T-helper 17 cell (primary cell): ENCODE measurements at regions not wholly inside any gene's neighbourhood (a gene's known extent, or its start where the extent isn't known, plus 50 kb on each side); places are given as distances from the start of the nearest gene placed in this dataset.
"Not testable (repeated sequence)": the region's sequence is repeated elsewhere in the genome, so short reads cannot be mapped to it uniquely, and the experiment has no call there.

Experiments
- ATAC-seq: fragments of 150-1000 bp; cut with Tn5 transposase; 2 replicates; pipeline ENCODE4 v1.10.0; 2021; ENCODE audit warnings: mild to moderate bottlenecking, moderate library complexity
- DNase-seq, 3 donors: peaks; one replicate each; pipeline versions ENCODE4 v3.0.0 to v3.0.0-alpha.2; 2020 to 2021
- H3K9me3 ChIP-seq: one replicate; pipeline ENCODE4 v1.7.0; 2013; ENCODE audit warnings: low read length, mild to moderate bottlenecking; ENCODE audit not compliant: control insufficient read depth, poor library complexity, severe bottlenecking
- H3K27ac Mint-ChIP-seq: one replicate; pipeline ENCODE4 v1.8.0; 2022; ENCODE audit warnings: mild to moderate bottlenecking, moderate library complexity, mixed read lengths
- H3K27me3 Mint-ChIP-seq: one replicate; pipeline ENCODE4 v1.8.0; 2022; ENCODE audit warnings: mixed read lengths
- H3K36me3 Mint-ChIP-seq: one replicate; pipeline ENCODE4 v1.8.0; 2022; ENCODE audit warnings: low read depth, mixed read lengths
- H3K4me1 Mint-ChIP-seq: one replicate; pipeline ENCODE4 v1.8.0; 2022; ENCODE audit warnings: mild to moderate bottlenecking, mixed read lengths
- H3K4me3 Mint-ChIP-seq: one replicate; pipeline ENCODE4 v1.8.0; 2022; ENCODE audit warnings: mild to moderate bottlenecking, moderate library complexity, mixed read lengths

DNA sequence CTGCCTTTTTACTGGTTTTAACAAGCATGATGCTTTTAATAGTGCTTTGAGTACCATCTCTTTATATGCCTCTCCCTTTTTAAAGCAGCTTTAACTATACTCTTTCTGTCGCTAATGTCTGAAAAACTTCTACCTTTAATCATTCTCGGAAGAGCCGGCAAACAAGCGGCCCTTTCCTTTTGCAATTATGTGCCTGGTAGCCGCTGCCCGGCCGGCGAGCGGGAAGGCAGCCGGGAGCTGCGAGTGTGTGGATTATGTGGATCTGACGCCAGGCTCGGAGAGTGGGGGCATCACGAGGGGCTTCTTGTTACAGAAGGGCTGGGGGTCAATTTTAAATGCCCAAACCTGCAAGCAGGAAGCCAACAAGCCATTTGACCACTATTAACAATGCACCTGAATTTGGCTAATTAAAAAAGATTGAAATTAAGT is 120.9 kb downstream of the BUB3 start:
- Mint-ChIP-seq H3K27ac (no peak overlapping the region), H3K27me3 (no peaks in the 10 kb centered on the region), H3K36me3 (peaks cover 6% of the 10 kb centered on the region), H3K4me3 (no peak overlapping the region), H3K4me1 (peaks cover 6% of the 10 kb centered on the region)
- DNase-seq (no peak), ATAC-seq (no peak)
- no peaks in the 10 kb centered on the region for H3K9me3 ChIP-seq

DNA sequence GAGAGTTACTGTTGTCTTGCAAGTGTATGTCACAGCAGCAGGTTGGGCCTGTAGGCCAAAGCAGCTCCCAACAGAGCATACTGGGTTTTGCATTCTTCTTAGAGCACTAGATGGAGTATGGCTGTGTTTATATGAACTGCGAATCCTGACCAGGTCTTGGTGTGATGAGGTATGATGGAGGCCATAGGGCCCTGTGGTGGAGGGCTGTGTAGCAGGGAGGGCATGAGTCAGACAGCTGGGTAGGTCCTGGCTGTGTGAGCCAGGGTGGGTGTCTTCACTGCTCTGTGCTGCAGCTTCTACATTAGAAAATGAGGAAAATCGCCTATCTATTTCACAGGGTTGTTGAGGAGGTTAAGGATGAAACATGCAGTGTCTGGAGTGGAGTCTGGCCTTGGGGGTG is 124.2 kb downstream of the BUB3 start:
- Mint-ChIP-seq H3K36me3 (peaks cover 3% of the 10 kb centered on the region), H3K27me3 (no peaks in the 10 kb centered on the region), H3K4me3 (no peak overlapping the region), H3K4me1 (peaks cover 6% of the 10 kb centered on the region), H3K27ac (no peak overlapping the region)
- DNase-seq (no peak), ATAC-seq (no peak)
- H3K9me3 ChIP-seq: no peaks in the 10 kb centered on the region

DNA sequence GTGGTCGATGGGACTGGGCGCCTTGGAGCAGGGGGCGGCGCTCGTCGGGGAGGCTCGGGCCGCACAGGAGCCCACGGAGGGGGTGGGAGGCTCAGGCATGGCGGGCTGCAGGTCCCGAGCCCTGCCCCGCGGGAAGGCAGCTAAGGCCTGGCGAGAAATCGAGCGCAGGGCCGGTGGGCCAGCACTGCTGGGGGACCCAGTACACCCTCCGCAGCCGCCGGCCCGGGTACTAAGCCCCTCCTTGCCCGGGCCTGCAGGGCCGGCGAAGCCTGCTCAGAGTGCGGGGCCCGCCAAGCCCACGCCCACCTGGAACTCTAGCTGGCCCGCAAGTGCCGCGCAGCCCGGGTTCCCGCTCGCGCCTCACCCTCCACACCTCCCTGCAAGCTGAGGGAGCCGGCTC is 129.2 kb downstream of the BUB3 start:
- not testable (repeated sequence) for H3K27me3 Mint-ChIP-seq, H3K36me3 Mint-ChIP-seq, H3K27ac Mint-ChIP-seq, H3K4me1 Mint-ChIP-seq, H3K4me3 Mint-ChIP-seq, DNase-seq, ATAC-seq, H3K9me3 ChIP-seq

DNA sequence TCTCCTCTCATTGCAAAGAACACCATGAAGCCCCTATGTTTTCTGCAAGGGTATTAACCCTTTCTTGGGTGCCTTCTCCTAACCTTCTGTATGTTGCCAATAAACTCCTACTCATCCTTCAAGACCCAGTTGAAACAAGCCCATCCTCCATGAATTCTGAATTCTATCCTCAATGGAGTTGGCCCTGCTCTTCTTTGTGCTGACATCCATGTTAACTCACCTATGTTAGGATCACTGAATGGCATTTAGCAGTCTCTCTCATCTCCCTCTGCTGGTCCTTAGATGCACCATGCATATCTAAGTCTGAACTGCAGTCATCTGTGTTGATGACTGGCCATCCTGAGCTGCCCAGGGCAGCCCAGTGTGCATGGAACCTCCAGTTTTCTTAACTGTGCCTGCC is 129.8 kb downstream of the BUB3 start:
- Mint-ChIP-seq H3K4me1 (peaks cover 2% of the 10 kb centered on the region), H3K27me3 (no peaks in the 10 kb centered on the region), H3K27ac (no peak overlapping the region), H3K36me3 (peaks cover 10% of the 10 kb centered on the region), H3K4me3 (no peak overlapping the region)
- no peaks in the 10 kb centered on the region for H3K9me3 ChIP-seq
- ATAC-seq: no peak
- no peak for DNase-seq

DNA sequence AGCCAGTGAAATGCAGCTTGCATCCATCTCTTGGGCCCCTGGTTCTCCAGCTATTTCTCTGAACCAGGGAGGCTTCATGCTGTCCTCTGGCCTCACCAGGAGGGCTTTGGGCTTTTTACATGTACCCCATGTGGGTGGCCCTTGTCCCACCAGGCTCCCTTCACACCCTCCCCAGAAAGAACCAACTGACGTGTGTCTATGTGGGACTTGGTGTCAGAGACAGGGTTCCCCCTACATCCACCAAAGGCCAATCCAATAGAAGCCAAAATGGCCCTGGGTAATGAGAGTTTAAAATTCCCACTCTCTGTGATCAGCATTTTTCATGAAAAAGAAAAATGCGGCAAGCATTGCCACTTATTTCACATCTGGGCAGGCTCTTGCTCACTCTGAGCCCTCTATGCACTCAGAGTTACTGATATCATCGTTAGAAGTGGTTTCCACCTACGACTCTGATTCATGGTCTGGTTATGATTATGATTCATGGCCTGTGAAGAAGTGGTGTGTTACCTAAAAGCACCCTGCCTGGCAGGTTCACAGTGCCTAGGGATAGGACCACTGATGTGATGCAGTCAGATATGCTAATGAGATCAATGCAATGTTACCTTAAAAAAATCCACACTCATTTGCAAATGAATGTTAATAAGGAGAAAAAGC is 133.5 kb downstream of the BUB3 start:
- peaks cover 7% of the 10 kb centered on the region for H3K36me3 Mint-ChIP-seq
- H3K9me3 ChIP-seq: no peaks in the 10 kb centered on the region
- no peaks in the 10 kb centered on the region for H3K27me3 Mint-ChIP-seq
- H3K4me1 Mint-ChIP-seq: no peaks in the 10 kb centered on the region
- no peak overlapping the region for H3K27ac Mint-ChIP-seq
- H3K4me3 Mint-ChIP-seq: no peak overlapping the region
- no peak for DNase-seq
- ATAC-seq: no peak

DNA sequence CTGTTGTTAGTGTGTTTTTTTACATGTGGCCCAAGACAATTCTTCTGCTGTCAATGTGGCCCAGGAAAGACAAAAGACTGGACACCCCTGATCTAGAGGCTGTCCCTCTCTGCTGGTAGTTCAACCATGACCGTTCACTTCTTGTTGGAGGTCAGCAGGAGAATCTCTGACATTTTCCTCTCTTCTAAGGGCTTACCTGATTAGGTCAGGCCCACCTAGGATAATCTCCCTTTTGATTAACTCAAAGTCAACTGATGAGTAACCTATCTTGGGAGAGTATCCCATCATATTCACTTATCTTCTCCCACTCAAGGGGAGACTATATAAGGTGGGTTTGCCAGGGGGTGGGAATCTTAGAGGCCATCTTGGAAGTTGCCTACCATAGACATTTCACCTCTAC is 135.2 kb downstream of the BUB3 start:
- Mint-ChIP-seq H3K27me3 (no peaks in the 10 kb centered on the region), H3K27ac (no peak overlapping the region)
- ATAC-seq: no peak

DNA sequence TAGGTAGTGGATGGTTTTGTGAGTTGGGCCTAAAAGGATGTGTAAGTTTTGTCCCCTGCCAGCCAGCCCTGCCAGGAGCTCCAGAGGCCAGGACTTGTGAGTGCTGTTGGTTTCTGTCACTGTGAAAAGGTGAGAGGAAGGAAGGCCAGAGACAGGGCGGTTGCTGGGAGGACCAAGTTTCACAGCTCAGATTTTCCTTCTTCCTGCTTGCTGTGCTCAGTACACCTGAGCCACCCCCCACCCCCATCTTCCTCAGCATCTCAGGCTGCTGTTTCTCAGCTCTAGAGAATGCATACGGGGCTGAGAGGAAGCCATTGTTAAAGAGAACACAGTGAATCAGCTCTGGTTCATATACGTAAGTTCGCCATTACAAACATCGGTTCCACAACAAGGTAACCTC is 139.9 kb downstream of the BUB3 start:
- Mint-ChIP-seq H3K27ac (no peak overlapping the region), H3K4me3 (no peak overlapping the region), H3K36me3 (no peaks in the 10 kb centered on the region), H3K27me3 (no peaks in the 10 kb centered on the region), H3K4me1 (no peaks in the 10 kb centered on the region)
- ATAC-seq (no peak), DNase-seq (no peak)
- no peaks in the 10 kb centered on the region for H3K9me3 ChIP-seq

More for the DNA sequence above, 135.2 kb downstream of the BUB3 start:
- H3K36me3 Mint-ChIP-seq: peaks cover 5% of the 10 kb centered on the region
- H3K9me3 ChIP-seq: no peaks in the 10 kb centered on the region
- DNase-seq: no peak
- H3K4me3 Mint-ChIP-seq: no peak overlapping the region
- no peaks in the 10 kb centered on the region for H3K4me1 Mint-ChIP-seq

DNA sequence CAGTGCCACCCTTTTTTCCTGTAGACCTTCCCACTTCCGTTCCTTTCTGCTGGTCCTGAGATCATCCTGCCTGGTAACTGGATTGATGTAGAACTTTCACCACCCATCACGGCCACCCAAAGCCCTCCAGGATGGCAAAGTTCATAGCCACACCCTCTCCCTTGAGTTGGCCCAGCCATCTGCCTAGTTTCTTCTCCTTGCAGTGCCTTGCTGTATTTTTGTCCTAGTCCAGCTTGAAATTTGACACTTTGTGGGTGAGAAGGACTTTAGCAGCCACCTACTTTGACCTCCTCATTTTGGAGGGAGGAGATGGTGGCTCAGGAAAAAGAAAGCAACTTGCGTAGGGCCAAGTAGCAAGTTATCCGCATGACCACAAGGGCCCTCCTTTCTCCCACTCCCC is 140.7 kb downstream of the BUB3 start:
- H3K4me3 Mint-ChIP-seq: no peak overlapping the region

DNA sequence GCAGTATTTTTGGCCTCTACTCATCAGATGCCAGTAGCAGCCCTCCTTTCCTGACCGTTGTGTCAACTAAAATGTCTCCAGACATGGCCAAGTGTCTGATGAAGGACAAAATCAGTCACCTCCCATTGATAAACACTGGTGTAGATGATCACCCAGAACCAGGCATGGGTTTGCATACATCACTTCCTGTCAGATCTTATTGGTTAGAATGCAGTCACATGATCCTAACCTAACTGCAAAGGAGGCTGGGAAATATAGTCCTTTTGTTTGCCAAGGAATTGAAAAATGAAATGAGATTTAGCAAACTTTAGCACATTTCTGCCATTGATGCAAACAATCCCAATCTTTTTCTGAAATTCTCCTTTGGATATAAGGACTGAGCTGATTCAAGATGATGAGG is 141.4 kb downstream of the BUB3 start:
- ATAC-seq (no peak), DNase-seq (no peak)
- Mint-ChIP-seq H3K36me3 (no peaks in the 10 kb centered on the region), H3K4me1 (no peaks in the 10 kb centered on the region), H3K4me3 (no peak overlapping the region), H3K27ac (no peak overlapping the region), H3K27me3 (peaks cover 4% of the 10 kb centered on the region)
- no peaks in the 10 kb centered on the region for H3K9me3 ChIP-seq

More for the DNA sequence above, 140.7 kb downstream of the BUB3 start:
- no peak for DNase-seq
- ATAC-seq: no peak
- Mint-ChIP-seq H3K36me3 (no peaks in the 10 kb centered on the region), H3K27me3 (peaks cover 4% of the 10 kb centered on the region), H3K27ac (no peak overlapping the region), H3K4me1 (no peaks in the 10 kb centered on the region)
- no peaks in the 10 kb centered on the region for H3K9me3 ChIP-seq

DNA sequence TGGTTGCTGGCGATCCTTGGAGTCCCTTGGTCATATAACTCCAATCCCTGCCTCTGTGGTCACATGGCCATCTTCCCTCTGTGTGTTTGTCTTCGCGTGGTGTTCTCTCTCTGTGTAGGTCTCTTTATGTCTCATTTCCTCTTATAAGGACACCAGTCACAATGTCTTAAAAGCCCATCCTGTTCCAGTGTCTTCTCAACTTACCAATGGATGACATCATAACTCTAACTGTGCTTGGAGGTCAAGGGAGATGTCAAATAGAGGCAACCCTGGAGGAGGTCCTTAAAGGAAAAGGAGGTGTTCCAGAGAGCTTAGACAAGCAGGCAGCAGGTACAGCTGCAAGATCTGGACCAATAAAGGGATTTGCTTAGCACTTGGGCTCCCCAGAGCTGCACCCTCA is 143.0 kb downstream of the BUB3 start:
- no peak overlapping the region for H3K27ac Mint-ChIP-seq

DNA sequence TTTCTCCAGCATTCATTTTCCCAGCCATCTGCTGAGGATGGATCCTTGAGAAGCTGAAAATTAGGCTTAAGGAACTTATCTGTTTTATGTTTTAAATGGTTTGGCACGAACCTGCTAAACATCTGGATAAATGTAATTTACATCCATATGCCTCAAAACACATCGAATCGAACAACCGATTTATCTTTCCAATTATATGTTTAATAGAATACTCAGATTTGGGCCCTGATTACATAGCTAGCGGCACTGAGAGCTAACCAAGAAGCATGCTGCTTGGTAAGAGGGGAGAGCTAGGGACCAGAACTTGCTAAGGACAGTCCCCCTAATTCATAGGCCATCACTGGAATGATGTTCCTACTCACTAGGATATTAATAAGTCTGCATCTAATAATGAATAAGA is 144.4 kb downstream of the BUB3 start:
- H3K4me1 Mint-ChIP-seq: no peaks in the 10 kb centered on the region
- H3K27ac Mint-ChIP-seq: no peak overlapping the region
- no peak overlapping the region for H3K4me3 Mint-ChIP-seq
- peaks cover 4% of the 10 kb centered on the region for H3K27me3 Mint-ChIP-seq
- no peaks in the 10 kb centered on the region for H3K36me3 Mint-ChIP-seq
- ATAC-seq (no peak), DNase-seq (no peak)
- H3K9me3 ChIP-seq: no peaks in the 10 kb centered on the region

More for the DNA sequence above, 143.0 kb downstream of the BUB3 start:
- peaks cover 4% of the 10 kb centered on the region for H3K27me3 Mint-ChIP-seq
- no peak overlapping the region for H3K4me3 Mint-ChIP-seq
- DNase-seq: no peak
- no peak for ATAC-seq
- no peaks in the 10 kb centered on the region for H3K4me1 Mint-ChIP-seq
- no peaks in the 10 kb centered on the region for H3K9me3 ChIP-seq
- H3K36me3 Mint-ChIP-seq: no peaks in the 10 kb centered on the region

DNA sequence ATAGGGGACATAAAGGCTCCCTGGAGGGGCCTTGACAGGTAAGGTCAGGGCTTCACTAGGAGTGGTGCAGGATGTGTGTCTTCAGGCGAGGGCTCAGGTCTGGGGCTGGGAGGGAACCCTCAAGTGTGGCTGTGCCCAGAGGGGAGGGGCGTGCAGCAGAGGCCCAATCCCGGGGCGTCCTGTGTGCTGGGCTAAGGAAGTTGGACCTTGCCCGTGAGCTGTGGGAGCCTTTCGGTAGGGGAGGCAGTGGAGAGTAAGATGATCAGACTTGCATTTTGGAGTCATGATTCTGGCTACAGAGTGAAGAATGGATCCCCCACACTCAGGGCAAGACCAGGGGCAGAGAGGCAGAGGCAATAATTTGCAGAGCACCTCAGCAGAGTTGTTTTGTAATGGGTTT is 145.4 kb downstream of the BUB3 start:
- Mint-ChIP-seq H3K4me3 (no peak overlapping the region), H3K4me1 (no peaks in the 10 kb centered on the region)
- no peak for ATAC-seq

DNA sequence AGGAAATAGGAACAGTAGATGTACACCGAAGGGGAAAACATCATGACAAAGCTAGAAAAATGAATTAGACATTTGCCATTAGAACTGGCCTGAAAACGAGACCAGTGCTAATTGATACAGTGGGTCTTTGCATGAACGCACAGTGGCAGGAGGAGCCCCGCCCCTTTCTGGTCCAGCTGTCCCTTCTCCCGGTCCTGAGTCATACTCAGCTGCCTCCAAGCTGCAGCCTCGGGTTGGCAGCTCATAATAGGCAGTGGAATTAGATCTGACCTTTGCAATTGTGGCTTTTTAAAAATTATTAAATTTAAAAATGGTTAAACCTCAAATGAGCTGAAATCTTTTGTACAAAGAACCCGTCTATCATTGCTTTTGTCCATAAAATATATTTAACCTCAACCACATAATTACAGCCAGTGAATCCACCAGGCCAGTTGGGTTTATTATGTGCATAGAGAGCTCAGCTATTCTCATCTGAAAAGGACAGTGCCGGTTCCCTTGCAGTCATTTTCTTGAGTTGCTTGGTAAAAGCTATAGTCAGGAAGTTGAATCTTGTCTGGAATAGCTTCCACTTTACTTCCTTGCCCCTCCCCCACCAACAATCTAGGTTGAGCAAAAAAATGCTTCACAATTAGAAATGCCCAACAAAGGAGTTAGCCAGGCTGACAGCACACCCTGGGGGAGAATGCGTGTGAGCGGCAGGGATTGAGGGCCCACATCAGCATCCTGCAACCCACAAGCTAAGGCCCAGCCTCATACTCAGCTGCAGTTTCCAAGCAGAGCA is 147.1 kb downstream of the BUB3 start:
- no peaks in the 10 kb centered on the region for H3K9me3 ChIP-seq
- Mint-ChIP-seq H3K27me3 (peaks cover 4% of the 10 kb centered on the region), H3K4me1 (no peaks in the 10 kb centered on the region), H3K36me3 (no peaks in the 10 kb centered on the region), H3K4me3 (no peak overlapping the region), H3K27ac (no peak overlapping the region)
- DNase-seq (no peak), ATAC-seq (no peak)

More for the DNA sequence above, 145.4 kb downstream of the BUB3 start:
- no peak for DNase-seq
- Mint-ChIP-seq H3K27ac (no peak overlapping the region), H3K36me3 (no peaks in the 10 kb centered on the region), H3K27me3 (peaks cover 4% of the 10 kb centered on the region)
- no peaks in the 10 kb centered on the region for H3K9me3 ChIP-seq
